Gastrocnemius medialis (tissue), 4 donors: ENCODE measurements at regions not wholly inside any gene's neighbourhood (a gene's known extent, or its start where the extent isn't known, plus 50 kb on each side); places are given as distances from the start of the nearest gene placed in this dataset.

Experiments
- CTCF ChIP-seq, 5 experiments: fragments of 450-650 bp in 3 of 5; fragments of 200-600 bp in 2 of 5; sonication (generic) in 2 of 5; IDR thresholded peaks in 4 of 5; conservative IDR thresholded peaks in 1 of 5; 1 replicate in 4 of 5; 2 replicates in 1 of 5; pipeline ENCODE4 v1.5.1; 2016 to 2019; ENCODE audit warnings: antibody characterized with exemption in 5 of 5, mild to moderate bottlenecking in 3 of 5, moderate library complexity in 3 of 5
- POLR2A ChIP-seq, 2 donors: fragments of 450-650 bp; IDR thresholded peaks; one replicate each; pipeline ENCODE4 v1.6.1; 2017; ENCODE audit warnings: antibody characterized with exemption in 2 of 2, mild to moderate bottlenecking in 2 of 2, moderate library complexity in 2 of 2

- TF ChIP-seq POLR2A (IDR thresholded peaks at IDR 0.05): no peak
- no peak for TF ChIP-seq CTCF (IDR thresholded peaks at IDR 0.05 in 4 of 5, conservative IDR thresholded peaks at IDR 0.05 in 1 of 5)
These were observed 239.3 kb upstream of the NEGR1 start for GRCh38 chr1:72521659-72522058.
